ENCODE measurements at regions not wholly inside any gene's neighbourhood (a gene's known extent, or its start where the extent isn't known, plus 50 kb on each side); places are given as distances from the start of the nearest gene placed in this dataset.
"Not testable (repeated sequence)": the region's sequence is repeated elsewhere in the genome, so short reads cannot be mapped to it uniquely, and the experiment has no call there.

GRCh38 chr11:69876013-69876412 is 56.8 kb upstream of the FGF3 start:
- POLR2A ChIA-PET: no interaction called here
- DNase-seq (ENCODE audit: extremely low spot score): no peak
- TF ChIP-seq SUZ12 (IDR thresholded peaks at IDR 0.05) (no peak), FOXK2 (IDR thresholded peaks at IDR 0.05) (no peak), FOXA1 (IDR thresholded peaks at IDR 0.05) (no peak), CTBP1 (IDR thresholded peaks at IDR 0.05; ENCODE audit: borderline replicate concordance) (no peak), HDGF (IDR thresholded peaks at IDR 0.05; ENCODE audit: borderline replicate concordance) (no peak), PKNOX1 (IDR thresholded peaks at IDR 0.05) (no peak), L3MBTL2 (conservative IDR thresholded peaks at IDR 0.05) (no peak), ELF4 (IDR thresholded peaks at IDR 0.05) (no peak), BHLHE40 (IDR thresholded peaks at IDR 0.05; ENCODE audit: borderline replicate concordance) (no peak), TARDBP (IDR thresholded peaks at IDR 0.05) (no peak), NFRKB (IDR thresholded peaks at IDR 0.05) (no peak)
- CTCF ChIA-PET: no interaction called here

- POLR2A ChIA-PET: no interaction called here
- TF ChIP-seq L3MBTL2 (conservative IDR thresholded peaks at IDR 0.05) (no peak), PKNOX1 (IDR thresholded peaks at IDR 0.05) (no peak), FOXK2 (IDR thresholded peaks at IDR 0.05) (no peak), SUZ12 (IDR thresholded peaks at IDR 0.05) (no peak), LEF1 (IDR thresholded peaks at IDR 0.05; ENCODE audit: borderline replicate concordance) (no peak), ZNF384 (IDR thresholded peaks at IDR 0.05) (no peak), BHLHE40 (IDR thresholded peaks at IDR 0.05; ENCODE audit: borderline replicate concordance) (no peak), FOXA1 (IDR thresholded peaks at IDR 0.05) (no peak), HDGF (IDR thresholded peaks at IDR 0.05; ENCODE audit: borderline replicate concordance) (no peak), TARDBP (IDR thresholded peaks at IDR 0.05) (no peak), NFRKB (IDR thresholded peaks at IDR 0.05) (no peak), FOXM1 (IDR thresholded peaks at IDR 0.05; ENCODE audit: borderline replicate concordance) (no peak), ARNT (IDR thresholded peaks at IDR 0.05) (no peak), SP1 (IDR thresholded peaks at IDR 0.05) (no peak), ELF4 (IDR thresholded peaks at IDR 0.05) (no peak)
- CTCF ChIA-PET: interaction anchor here (0.6 kb wide), 1 partner anchor 498 kb away, joined by 3 read pairs; no protein-coding TSS in a partner anchor
- no peak for DNase-seq (ENCODE audit: extremely low spot score)
These were observed 58.0 kb upstream of the FGF3 start for GRCh38 chr11:69877235-69877634.

GRCh38 chr11:69877704-69878103 is 58.5 kb upstream of the FGF3 start:
- CTCF ChIA-PET: interaction anchor here (0.6 kb wide), 1 partner anchor 498 kb away, joined by 3 read pairs; no protein-coding TSS in a partner anchor
- DNase-seq (ENCODE audit: extremely low spot score); POLR2A ChIA-PET: not testable (repeated sequence)

- DNase-seq (ENCODE audit: extremely low spot score): no peak
- TF ChIP-seq SP1 (IDR thresholded peaks at IDR 0.05) (no peak), NFRKB (IDR thresholded peaks at IDR 0.05) (no peak), SUZ12 (IDR thresholded peaks at IDR 0.05) (no peak), ELF4 (IDR thresholded peaks at IDR 0.05) (no peak), FOXM1 (IDR thresholded peaks at IDR 0.05; ENCODE audit: borderline replicate concordance) (no peak), LEF1 (IDR thresholded peaks at IDR 0.05; ENCODE audit: borderline replicate concordance) (no peak), FOXA1 (IDR thresholded peaks at IDR 0.05) (no peak), TARDBP (IDR thresholded peaks at IDR 0.05) (no peak), FOXK2 (IDR thresholded peaks at IDR 0.05) (no peak), PKNOX1 (IDR thresholded peaks at IDR 0.05) (no peak), ZNF384 (IDR thresholded peaks at IDR 0.05) (no peak), BHLHE40 (IDR thresholded peaks at IDR 0.05; ENCODE audit: borderline replicate concordance) (no peak), CTBP1 (IDR thresholded peaks at IDR 0.05; ENCODE audit: borderline replicate concordance) (no peak)
- ChIA-PET CTCF (no interaction called here), POLR2A (no interaction called here)
These were observed 59.1 kb upstream of the FGF3 start for GRCh38 chr11:69878144-69878883.

GRCh38 chr11:69878927-69879728 is 59.9 kb upstream of the FGF3 start:
- ChIA-PET CTCF (no interaction called here), POLR2A (no interaction called here)
- no peak for DNase-seq (ENCODE audit: extremely low spot score)
- TF ChIP-seq ELF4 (IDR thresholded peaks at IDR 0.05) (no peak), L3MBTL2 (conservative IDR thresholded peaks at IDR 0.05) (no peak), FOXK2 (IDR thresholded peaks at IDR 0.05) (no peak), NFRKB (IDR thresholded peaks at IDR 0.05) (no peak), SUZ12 (IDR thresholded peaks at IDR 0.05) (no peak), TARDBP (IDR thresholded peaks at IDR 0.05) (no peak), PKNOX1 (IDR thresholded peaks at IDR 0.05) (no peak), FOXM1 (IDR thresholded peaks at IDR 0.05; ENCODE audit: borderline replicate concordance) (no peak), LEF1 (IDR thresholded peaks at IDR 0.05; ENCODE audit: borderline replicate concordance) (no peak)

- ChIA-PET POLR2A (no interaction called here), CTCF (no interaction called here)
- TF ChIP-seq SUZ12 (IDR thresholded peaks at IDR 0.05) (no peak), BHLHE40 (IDR thresholded peaks at IDR 0.05; ENCODE audit: borderline replicate concordance) (no peak), TARDBP (IDR thresholded peaks at IDR 0.05) (no peak), ELF4 (IDR thresholded peaks at IDR 0.05) (no peak), PKNOX1 (IDR thresholded peaks at IDR 0.05) (no peak), LEF1 (IDR thresholded peaks at IDR 0.05; ENCODE audit: borderline replicate concordance) (no peak), ZNF384 (IDR thresholded peaks at IDR 0.05) (no peak), CTBP1 (IDR thresholded peaks at IDR 0.05; ENCODE audit: borderline replicate concordance) (no peak)
- DNase-seq (ENCODE audit: extremely low spot score): no peak
These were observed 60.5 kb upstream of the FGF3 start for GRCh38 chr11:69879729-69880005.
